ENCODE measurements at regions not wholly inside any gene's neighbourhood (a gene's known extent, or its start where the extent isn't known, plus 50 kb on each side); places are given as distances from the start of the nearest gene placed in this dataset.

- Histone ChIP-seq H3K79me2 (ENCODE audit: insufficient read depth, low read depth) (no peaks in the 10 kb centered on the region), H3K4me2 (no peak overlapping the region), H2AFZ (ENCODE audit: low read depth) (no peak overlapping the region), H3K4me3 (IDR thresholded peaks at IDR 0.05; ENCODE audit: insufficient read depth, low read depth, low read length) (no peak overlapping the region), H4K20me1 (ENCODE audit: insufficient read depth) (no peaks in the 10 kb centered on the region), H3K9ac (no peak overlapping the region), H3K36me3 (ENCODE audit: insufficient read depth) (no peaks in the 10 kb centered on the region), H3K4me1 (ENCODE audit: low read depth, poor library complexity, severe bottlenecking) (no peaks in the 10 kb centered on the region), H3K27me3 (ENCODE audit: insufficient read depth, low read depth) (no peaks in the 10 kb centered on the region), H3K27ac (no peak overlapping the region)
- no peak for TF ChIP-seq CTCF (conservative IDR thresholded peaks at IDR 0.05; ENCODE audit: low read depth, low read length)
These were observed 310.7 kb downstream of the RFC3 start for GRCh38 chr13:34128661-34129060.

- H3K4me2 ChIP-seq, result no peak overlapping the region
- no peak overlapping the region for H3K4me3 ChIP-seq (IDR thresholded peaks at IDR 0.05; ENCODE audit: insufficient read depth, low read depth, low read length)
- H2AFZ ChIP-seq (ENCODE audit: low read depth), result no peak overlapping the region
- no peaks in the 10 kb centered on the region for H3K4me1 ChIP-seq (ENCODE audit: low read depth, poor library complexity, severe bottlenecking)
- no peak overlapping the region for H3K9ac ChIP-seq
- H3K36me3 ChIP-seq (ENCODE audit: insufficient read depth), result no peaks in the 10 kb centered on the region
- no peaks in the 10 kb centered on the region for H3K79me2 ChIP-seq (ENCODE audit: insufficient read depth, low read depth)
- no peak overlapping the region for H3K27ac ChIP-seq
- no peaks in the 10 kb centered on the region for H4K20me1 ChIP-seq (ENCODE audit: insufficient read depth)
- TF ChIP-seq CTCF (conservative IDR thresholded peaks at IDR 0.05; ENCODE audit: low read depth, low read length), result no peak
- H3K27me3 ChIP-seq (ENCODE audit: insufficient read depth, low read depth), result no peaks in the 10 kb centered on the region
These were observed 311.5 kb downstream of the RFC3 start for GRCh38 chr13:34129436-34129835.

- H2AFZ ChIP-seq (ENCODE audit: low read depth), result no peak overlapping the region
- no peak for TF ChIP-seq CTCF (conservative IDR thresholded peaks at IDR 0.05; ENCODE audit: low read depth, low read length)
- no peaks in the 10 kb centered on the region for H3K79me2 ChIP-seq (ENCODE audit: insufficient read depth, low read depth)
- no peak overlapping the region for H3K9ac ChIP-seq
- no peaks in the 10 kb centered on the region for H3K4me1 ChIP-seq (ENCODE audit: low read depth, poor library complexity, severe bottlenecking)
- no peaks in the 10 kb centered on the region for H3K36me3 ChIP-seq (ENCODE audit: insufficient read depth)
- H3K4me3 ChIP-seq (IDR thresholded peaks at IDR 0.05; ENCODE audit: insufficient read depth, low read depth, low read length), result no peak overlapping the region
- no peaks in the 10 kb centered on the region for H3K27me3 ChIP-seq (ENCODE audit: insufficient read depth, low read depth)
- no peak overlapping the region for H3K4me2 ChIP-seq
- no peak overlapping the region for H3K27ac ChIP-seq
- no peaks in the 10 kb centered on the region for H4K20me1 ChIP-seq (ENCODE audit: insufficient read depth)
These were observed 319.3 kb downstream of the RFC3 start for GRCh38 chr13:34137200-34137599.

GRCh38 chr13:34139660-34140227 lies 321.8 kb downstream of the RFC3 start:
- no peak overlapping the region for H3K4me2 ChIP-seq
- H3K4me3 ChIP-seq (IDR thresholded peaks at IDR 0.05; ENCODE audit: insufficient read depth, low read depth, low read length), result no peak overlapping the region
- H3K27ac ChIP-seq, result no peak overlapping the region
- no peaks in the 10 kb centered on the region for H3K36me3 ChIP-seq (ENCODE audit: insufficient read depth)
- H4K20me1 ChIP-seq (ENCODE audit: insufficient read depth), result no peaks in the 10 kb centered on the region
- H3K27me3 ChIP-seq (ENCODE audit: insufficient read depth, low read depth), result no peaks in the 10 kb centered on the region
- no peak overlapping the region for H3K9ac ChIP-seq
- no peak for TF ChIP-seq CTCF (conservative IDR thresholded peaks at IDR 0.05; ENCODE audit: low read depth, low read length)
- H2AFZ ChIP-seq (ENCODE audit: low read depth), result no peak overlapping the region
- no peaks in the 10 kb centered on the region for H3K79me2 ChIP-seq (ENCODE audit: insufficient read depth, low read depth)
- H3K4me1 ChIP-seq (ENCODE audit: low read depth, poor library complexity, severe bottlenecking), result no peaks in the 10 kb centered on the region

Data from KMS-11 (cell line).